ENCODE measurements at regions not wholly inside any gene's neighbourhood (a gene's known extent, or its start where the extent isn't known, plus 50 kb on each side); places are given as distances from the start of the nearest gene placed in this dataset.

- DNase-seq (ENCODE audit: low read depth): no peak
Observed at GRCh38 chr18:46346896-46347630, 242.9 kb downstream of the HAUS1 start.

- DNase-seq (ENCODE audit: low read depth): no peak
Observed at GRCh38 chr18:46350598-46351159, 246.5 kb downstream of the HAUS1 start.

- DNase-seq (ENCODE audit: low read depth): no peak
Observed at GRCh38 chr18:46352520-46353250, 248.5 kb downstream of the HAUS1 start.

DNA sequence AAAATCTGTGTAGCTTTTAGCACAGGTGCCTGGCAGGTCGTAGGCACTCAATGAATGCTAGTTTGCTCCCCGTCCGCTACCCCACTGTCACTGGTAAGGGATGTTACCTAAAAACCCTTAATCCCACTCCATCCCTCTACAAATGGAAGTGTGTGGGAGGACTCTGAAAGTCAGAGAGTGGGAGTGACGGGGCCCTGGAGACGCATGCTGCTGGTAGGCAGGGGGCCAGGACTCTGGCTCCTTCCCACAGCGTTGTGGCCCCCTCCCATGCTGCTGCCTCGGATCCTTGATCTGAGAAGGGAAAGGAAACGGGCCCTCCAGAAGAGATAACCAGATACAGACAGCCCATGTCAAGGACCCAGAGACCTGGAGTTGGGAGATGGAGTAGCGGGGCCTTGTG is 249.3 kb downstream of the HAUS1 start:
- DNase-seq (ENCODE audit: low read depth): no peak

- no peak for DNase-seq (ENCODE audit: low read depth)
Observed at GRCh38 chr18:46356278-46357033, 252.3 kb downstream of the HAUS1 start.

- no peak for DNase-seq (ENCODE audit: low read depth)
Observed at GRCh38 chr18:46360102-46360699, 256.0 kb downstream of the HAUS1 start.

DNA sequence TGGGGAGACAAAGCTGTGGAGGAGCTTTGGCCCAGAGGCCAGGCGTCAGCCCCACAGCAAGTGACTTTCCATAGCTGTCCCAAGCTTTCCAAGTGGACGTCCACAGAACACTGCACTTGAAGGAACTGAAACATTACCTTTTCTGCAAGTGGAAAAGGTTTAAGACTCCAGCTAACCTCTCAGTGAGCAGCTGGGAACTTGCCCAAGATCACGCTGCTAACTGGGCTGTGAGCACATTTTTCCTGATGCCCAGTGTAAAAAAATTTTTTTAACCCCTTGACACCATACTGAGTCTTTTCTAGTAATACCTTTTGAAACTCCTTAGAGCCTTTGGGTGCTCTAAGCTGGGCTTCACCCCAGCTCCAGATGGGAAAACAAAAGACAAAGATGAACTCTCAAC is 256.7 kb downstream of the HAUS1 start:
- no peak for DNase-seq (ENCODE audit: low read depth)

GRCh38 chr18:46362533-46362932 is 258.3 kb downstream of the HAUS1 start:
- no peak for DNase-seq (ENCODE audit: low read depth)

GRCh38 chr18:46364048-46364447 is 259.9 kb downstream of the HAUS1 start:
- DNase-seq (ENCODE audit: low read depth): no peak

GRCh38 chr18:46366201-46366600 is 262.0 kb downstream of the HAUS1 start:
- no peak for DNase-seq (ENCODE audit: low read depth)

- DNase-seq (ENCODE audit: low read depth): no peak
Observed at GRCh38 chr18:46366751-46367376, 262.7 kb downstream of the HAUS1 start.

DNA sequence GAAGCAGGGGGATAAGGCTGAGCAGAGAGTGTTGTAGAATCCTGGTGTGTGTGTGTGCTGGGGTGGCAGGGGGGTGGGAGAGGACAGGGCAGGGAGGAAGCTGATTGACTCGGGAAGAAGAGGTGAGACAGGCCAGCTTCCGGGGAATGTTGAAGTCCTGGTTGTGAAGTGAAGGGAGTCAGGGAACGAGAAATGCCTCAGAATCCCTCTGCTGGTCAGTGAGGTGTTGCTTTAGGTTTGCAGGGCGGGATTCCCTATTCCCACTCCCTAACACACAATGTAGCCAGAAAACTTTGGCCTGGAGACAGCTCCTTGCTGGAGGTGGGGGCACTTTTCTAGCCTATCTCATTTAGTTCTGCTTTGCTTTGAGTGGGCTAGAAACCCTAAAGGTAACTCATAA is 265.1 kb downstream of the HAUS1 start:
- no peak for DNase-seq (ENCODE audit: low read depth)

- no peak for DNase-seq (ENCODE audit: low read depth)
Observed at GRCh38 chr18:46370898-46371297, 266.7 kb downstream of the HAUS1 start.

- no peak for DNase-seq (ENCODE audit: low read depth)
Observed at GRCh38 chr18:46372670-46373069, 268.5 kb downstream of the HAUS1 start.

DNA sequence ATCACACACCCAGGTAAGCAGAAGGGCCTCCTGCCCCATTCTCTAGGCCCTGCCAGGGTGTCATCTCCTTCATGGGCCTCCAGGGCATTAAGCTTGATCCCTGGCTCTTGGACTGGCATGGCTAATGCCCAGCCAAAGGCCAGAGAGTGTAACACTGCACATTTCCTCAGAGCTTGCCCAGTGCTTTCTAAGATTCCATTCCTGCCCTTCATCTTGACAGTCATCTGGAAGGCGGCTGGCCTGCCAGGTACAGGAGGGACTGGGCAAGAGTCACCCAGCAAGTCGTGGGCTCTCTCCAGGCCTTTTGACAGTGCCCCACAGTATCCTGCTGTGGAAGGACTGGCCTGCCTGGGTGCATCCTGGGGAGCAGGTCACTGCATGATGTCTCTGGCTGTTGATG is 268.9 kb downstream of the HAUS1 start:
- no peak for DNase-seq (ENCODE audit: low read depth)

DNA sequence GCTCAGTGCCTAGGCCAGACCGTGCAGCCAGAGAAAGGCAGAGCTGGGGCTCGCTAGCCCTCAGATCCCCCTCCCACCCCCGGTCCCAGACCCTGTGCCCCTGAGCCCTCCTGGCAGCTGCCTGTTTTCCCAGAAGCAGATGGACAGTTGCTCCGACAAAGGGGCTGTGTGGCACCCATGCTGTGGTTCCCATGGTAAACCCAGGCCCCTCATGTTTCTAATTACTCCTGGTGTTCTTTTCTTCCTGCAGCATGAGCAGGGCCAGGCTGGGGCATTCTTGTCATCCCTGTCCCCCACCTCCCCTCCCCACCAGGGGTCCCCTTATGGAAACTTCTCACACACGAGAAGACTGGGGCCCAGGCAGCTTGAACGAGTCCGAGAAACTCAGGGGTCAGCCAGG is 269.6 kb downstream of the HAUS1 start:
- no peak for DNase-seq (ENCODE audit: low read depth)

DNA sequence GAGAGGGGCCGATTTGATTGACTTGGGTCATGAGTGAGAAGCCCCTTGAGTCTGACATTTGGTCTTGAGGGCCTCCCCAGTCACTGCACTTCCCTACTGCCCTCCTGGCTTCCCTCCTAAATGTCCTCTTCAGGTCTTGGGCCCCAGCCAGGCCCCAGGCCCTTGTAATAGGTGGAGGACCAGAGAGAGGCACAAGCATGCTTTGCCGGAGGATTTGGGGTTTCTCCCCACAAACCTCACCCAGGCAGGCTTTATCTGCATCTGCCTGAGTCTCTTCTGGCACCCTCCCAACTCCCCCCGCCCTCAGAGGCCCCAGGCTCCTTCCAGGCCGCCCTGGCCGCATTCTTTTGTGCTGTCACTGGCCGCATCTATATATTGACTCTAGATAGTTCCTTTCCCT is 270.7 kb downstream of the HAUS1 start:
- DNase-seq (ENCODE audit: low read depth): no peak

- no peak for DNase-seq (ENCODE audit: low read depth)
Observed at GRCh38 chr18:46377557-46377956, 273.4 kb downstream of the HAUS1 start.

DNA sequence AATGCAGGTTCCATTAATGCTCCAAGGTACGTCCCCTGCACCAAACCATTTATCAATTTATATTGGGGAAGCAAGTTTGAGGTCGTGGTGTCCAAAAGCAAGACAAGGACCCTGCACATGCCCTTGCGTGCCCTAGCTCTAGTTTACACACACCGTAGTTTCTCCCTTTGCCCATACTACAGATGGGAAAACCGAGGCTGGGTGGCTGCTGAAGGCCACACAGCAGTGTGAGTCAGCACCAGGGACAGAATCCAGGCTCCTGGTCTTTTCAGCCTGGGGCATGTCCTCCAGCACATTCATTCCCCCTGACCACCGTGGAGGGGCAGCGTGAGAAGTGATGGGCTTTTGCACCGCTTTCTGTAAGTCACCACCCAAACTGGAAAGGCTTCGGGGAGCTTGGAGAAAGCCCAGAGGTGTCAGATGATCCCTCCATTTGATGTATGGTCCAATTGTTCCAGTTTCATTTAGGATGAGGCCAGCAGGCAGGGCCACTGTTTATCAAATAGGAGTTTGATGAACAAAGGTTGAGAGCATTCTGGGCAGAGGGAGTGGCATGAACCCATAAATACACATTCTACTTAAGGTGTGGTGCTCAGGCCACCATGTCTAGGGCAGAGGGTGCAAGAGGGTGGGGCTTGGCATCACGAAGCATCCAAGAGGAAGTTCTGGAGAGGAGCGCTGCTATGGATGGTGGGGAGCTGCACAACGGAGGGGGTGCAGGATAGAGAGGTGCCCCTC is 274.1 kb downstream of the HAUS1 start:
- no peak for DNase-seq (ENCODE audit: low read depth)

GRCh38 chr18:46378864-46379207 is 274.7 kb downstream of the HAUS1 start:
- no peak for DNase-seq (ENCODE audit: low read depth)

DNA sequence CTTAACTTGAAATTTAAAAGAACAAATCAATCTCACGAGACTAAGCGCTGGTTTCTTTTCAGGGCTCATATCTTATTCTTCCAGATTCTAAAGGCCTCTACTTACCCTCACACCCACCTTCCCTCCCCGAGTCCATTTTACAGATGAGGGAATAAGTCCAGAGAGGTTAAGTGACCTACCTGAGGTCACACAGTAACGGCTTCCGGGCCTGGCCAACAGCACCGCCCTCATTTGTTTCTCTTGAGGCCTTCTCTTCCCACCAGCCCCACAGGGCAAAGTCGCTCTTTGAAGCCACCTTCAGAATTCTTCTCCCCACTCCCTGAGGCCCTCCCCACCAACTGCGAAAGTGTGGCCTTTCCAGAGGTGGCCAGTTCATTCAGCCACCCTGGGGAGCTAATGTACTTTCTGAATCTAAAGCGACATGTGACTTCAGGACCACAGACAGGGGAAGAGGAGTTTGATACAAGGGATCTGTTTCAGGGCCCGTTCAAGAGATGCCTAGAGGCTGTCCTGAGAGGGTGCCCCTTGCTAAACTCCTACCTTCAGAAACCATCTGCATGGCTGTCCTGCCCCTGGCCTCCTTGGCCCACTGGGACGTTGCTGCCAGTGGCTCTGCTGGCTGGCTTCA is 275.3 kb downstream of the HAUS1 start:
- no peak for DNase-seq (ENCODE audit: low read depth)
